ENCODE measurements at regions not wholly inside any gene's neighbourhood (a gene's known extent, or its start where the extent isn't known, plus 50 kb on each side); places are given as distances from the start of the nearest gene placed in this dataset.
"Not testable (repeated sequence)": the region's sequence is repeated elsewhere in the genome, so short reads cannot be mapped to it uniquely, and the experiment has no call there.

DNA sequence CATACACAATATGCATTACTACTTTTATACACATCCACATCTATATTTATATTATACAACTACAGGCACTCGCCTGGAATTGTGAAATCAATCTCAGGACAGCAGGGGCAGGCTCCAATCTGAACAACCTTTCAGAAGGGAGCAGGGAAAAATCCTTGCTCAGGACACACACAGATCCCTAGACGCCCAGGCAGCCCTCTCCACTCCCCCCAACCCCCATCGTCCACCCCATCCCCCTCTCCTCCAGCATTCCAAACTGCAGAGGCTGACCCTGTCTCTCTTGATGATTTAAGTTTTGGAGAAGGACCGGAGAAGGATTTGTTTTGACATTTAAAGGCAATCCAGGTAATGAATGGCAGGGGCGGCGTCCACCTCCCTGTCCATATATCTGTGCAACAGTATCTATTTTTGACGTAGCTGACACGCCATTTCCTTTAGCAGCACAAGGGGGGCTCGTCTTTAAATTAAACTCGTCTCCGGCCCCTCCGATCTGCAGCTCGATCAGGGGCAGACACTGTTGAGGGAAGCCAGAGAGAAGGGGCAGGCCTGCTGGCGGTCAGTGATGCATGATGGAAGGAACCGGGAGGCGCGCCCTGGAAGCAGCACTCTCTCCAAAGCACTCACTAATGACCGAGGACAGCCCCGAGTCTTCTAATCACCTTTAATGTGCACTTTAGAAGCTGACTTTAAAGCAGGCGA lies 95.0 kb upstream of the TBX5 start:
- DNase-seq: no peak

DNA sequence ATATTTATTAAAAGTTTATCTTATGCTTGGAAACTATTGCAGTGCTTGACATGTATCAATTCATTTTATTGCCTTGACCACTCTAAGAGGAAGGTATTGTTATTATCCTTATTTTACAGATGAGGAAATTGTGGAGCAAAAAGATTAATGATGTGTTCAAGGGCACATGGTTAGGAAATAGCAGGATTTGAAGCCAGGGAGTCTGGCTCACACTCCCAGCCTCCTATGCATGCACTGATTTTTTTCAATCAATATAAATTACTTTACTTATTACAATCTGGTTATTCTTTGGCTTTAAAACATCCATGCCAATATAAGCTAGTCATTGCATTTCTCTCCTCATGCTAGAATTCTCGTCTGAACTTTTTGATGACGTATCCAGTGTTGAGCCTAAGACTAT lies 94.2 kb upstream of the TBX5 start:
- DNase-seq: no peak

DNA sequence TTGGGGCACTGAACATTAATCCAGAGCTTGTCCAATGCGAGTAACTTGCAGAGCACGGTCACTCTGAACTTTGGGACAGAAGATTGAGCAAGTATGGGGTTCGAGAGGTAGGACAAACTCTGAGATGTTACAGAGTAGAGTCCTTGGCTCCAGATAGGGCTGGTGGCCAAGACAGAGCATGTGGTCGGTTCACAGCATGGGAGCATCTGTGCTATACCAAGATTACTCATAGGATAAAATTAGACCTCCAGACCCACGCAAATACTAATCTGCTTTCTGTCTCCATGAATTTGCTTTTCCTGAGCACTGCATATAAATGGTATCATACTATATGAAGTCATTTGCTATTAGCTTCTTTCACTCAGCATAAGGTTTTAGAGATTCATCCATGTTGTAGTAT lies 93.4 kb upstream of the TBX5 start:
- DNase-seq: no peak

DNA sequence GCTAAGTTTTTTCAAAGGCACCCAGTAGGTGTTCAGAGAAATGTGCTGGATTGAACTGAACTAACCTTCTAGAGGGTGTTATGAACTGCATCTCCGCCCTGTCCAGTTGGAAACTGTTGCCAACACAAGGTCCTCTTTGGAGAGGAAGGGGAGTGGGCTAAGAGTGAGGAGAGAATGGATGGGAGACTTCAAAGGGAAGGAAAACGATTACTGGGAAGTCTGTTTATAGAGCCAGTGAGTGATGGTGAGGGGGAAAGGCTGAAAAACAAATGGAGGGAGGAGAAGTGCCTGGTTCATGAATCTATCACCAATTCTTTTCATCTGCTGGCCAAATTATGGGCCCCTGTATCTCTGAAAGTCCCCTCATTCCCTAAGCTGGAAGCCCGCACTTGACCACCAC lies 86.0 kb upstream of the TBX5 start:
- DNase-seq: no peak

DNA sequence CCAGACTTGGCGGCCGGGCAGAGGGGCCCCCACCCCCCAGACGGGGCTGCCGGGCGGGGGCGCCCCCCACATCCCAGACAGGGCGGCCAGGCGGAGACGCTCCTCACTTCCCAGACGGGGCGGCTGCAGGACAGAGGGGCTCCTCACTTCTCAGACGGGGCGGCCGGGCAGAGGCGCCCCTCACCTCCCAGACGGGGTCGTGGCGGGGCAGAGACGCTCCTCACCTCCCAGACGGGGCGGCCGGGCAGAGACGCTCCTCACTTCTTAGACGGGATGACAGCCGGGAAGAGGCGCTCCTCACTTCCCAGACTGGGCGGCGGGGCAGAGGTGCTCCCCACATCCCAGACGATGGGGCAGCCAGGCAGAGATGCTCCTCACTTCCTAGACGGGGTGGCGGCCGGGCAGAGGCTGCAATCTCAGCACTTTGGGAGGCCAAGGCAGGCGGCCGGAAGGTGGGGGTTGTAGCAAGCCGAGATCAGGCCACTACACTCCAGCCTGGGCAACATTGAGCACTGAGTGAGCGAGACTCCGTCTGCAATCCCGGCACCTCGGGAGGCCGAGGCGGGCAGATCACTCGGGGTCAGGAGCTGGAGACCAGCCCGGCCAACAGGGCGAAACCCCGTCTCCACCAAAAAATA lies 79.0 kb upstream of the TBX5 start:
- DNase-seq: not testable (repeated sequence)

DNA sequence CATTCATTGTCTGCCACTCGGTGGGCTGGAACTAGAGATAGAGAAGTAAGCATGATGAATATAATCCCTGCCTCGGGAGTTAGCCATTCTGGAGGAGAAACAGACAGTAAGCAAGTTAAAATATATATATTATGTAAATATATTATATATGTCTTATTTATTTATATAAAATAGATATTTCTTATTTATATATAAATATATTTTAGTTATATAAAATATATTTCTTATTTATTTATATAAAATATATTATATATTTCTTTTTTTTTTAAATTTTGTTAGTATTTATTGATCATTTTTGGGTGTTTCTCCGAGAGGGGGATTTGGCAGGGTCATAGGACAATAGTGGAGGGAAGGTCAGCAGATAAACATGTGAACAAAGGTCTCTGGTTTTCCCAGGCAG lies 78.1 kb upstream of the TBX5 start:
- DNase-seq: no peak

DNA sequence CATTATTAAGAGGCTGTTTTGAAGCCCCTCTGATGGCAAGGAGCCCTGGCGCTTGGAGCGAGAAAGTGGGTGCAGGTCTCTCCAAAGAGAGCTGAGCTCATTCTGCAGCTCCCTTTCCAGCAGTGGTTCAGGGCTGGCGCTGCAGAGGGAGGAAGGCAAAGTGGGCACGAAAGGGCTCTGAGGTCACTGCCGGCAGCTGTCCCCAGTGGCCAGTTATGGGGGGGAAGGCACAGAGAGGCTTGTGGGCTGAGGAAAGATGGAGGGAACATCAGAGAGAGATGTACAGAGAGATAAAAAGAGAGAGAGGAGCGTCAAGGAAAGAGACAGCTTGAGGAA lies 75.2 kb upstream of the TBX5 start:
- DNase-seq: no peak

DNA sequence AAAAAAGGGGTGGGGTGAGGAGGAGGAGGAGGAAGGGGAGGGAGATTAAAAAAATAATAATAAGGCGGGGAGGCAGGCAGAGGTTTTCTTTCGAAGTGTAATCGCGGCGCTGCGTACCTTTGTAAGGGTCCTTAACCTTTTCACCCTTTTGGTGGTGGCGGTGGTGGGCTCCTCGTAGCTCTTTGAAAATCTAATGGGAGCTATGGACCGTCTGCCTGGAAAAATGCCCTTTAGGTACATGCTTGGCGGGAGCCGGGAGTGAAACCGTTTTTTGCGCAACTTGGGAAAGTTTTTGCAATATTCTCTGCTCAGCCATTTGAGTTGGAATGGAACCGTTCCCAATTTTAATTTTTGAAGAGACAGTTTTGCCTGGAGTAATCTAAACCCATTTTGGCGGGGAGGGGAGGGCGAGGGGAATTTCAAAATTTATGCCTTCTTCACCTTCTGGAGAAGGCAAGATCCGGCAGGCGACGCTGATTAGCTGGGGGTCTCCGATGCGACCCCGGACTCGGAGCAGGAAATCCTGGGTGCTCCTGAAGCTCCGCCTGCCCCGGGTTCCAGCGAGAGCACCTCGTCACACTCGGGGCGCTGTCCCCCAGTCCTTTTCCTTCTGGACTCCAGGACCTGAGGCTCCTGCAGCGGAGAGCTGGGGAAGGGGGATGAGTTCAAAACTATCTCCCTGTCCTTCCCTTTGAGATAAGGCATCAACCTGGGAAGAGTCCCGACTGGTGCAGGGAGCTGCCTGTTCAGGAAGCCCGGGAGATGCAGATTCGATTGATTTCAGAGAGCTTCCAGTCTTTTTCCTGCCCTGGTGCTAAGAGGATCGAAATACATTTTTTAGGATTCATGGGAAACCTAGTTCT lies 74.6 kb upstream of the TBX5 start:
- DNase-seq: no peak

DNA sequence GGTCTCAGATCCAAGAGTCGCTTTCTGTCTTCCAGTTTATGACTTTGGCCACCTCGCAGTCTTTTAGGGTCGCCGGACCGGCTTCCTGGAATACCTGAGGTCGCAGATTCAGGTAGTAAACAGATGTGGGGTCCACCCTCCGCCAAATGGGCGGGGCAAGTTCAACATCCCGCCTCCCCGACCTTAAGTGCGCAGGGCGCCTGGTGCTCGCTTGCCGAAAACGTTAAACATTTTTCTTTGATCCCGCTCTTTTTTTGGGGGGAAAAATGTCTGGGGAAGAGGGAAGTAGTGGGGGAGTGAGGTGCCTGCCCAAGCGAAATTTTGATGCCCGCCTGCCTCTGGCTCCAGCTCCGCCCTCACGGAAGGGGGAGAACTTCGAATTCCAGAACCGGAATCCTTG lies 73.9 kb upstream of the TBX5 start:
- DNase-seq: no peak

DNA sequence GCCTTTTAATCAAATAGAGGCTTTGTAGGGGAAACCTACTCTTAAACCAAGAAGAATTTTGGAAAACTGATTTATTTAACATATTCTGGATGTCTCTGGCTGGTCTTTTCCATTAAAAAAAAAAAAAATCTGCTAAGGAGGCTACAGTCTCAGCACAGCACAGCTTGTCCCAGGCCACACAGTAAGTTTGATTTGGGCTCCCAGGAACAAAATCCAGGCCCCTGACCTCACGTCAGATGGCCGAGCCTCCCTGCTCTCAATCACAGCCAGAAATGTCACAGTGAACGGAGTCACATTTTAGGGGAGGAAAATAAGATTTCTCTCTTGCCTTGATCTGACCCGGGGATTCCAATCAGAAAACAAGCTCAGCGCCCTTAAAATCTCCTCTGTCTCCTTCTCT lies 72.9 kb upstream of the TBX5 start:
- no peak for DNase-seq

DNA sequence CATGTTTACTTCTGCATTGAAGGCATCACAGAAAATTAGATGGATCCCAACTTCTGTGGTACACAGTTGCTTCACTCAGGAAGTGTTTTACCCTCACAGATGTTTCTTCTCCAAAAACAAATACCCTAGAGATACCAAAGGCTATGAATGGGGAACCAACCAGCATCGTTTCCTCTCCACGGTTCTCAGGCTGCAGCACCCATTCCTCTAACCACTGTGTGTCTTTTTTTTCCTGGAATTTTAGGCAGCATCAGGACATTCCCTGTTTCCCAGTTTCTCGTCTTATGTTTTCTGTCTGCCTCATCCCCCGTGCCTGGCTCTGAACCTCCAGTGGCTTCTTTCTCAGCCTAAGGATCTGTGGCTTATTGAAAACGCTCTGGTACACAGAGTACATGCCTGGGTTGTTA lies 72.0 kb upstream of the TBX5 start:
- DNase-seq: no peak

DNA sequence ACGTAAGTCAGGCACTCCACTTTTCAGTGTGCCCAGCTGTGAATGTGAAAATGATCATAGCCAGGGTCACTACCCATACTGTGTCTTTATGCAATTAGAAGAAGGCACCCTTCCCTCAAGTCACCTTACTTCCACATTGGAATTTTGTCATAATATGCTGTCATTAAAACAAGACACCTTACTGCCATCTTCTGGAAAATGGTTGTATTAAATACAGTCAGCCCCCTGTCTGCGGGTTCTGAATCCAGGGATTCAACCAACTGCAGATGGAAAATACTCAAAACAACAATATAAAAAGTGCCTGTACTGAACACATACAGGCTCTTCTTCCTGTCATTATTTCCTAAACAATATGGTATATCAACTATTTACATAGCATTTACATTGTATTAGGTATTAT lies 70.2 kb upstream of the TBX5 start:
- DNase-seq: peak; percentile 30

DNA sequence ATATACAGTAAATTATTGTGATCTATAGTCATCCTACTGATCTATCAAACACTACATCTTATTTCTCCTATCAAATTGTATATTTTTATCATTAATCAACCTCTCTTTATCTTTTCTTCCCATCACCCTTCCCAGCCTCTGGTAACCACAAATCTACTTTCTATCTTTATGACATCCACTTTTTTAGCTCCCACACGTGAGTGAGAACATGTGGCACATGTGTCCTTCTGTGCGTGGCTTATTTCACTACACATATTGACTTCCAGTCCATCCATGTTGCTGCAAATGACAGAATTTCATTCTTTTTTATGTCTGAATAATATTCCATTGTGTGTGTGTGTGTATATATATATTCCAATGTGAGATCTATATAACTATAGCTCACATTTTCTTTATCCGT lies 67.8 kb upstream of the TBX5 start:
- DNase-seq: no peak

DNA sequence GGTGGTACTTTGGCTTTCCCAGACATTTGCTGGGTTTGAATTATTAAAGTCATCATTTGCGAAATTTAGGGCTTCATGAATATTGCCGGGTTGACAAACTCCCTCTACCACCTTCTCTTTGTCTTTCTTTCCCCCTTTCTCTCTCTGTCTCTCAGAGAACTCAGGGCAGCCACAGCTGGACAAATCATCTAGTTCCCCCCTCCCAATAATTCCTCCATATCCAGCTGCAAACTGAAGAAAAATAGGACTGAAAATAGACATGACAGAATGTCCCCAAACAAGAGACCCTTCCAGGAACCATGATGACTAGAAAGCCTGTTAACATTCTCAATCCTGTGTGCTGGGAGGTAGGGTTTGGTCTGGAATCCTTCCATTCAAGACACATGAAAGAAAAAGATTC lies 67.1 kb upstream of the TBX5 start:
- no peak for DNase-seq

DNA sequence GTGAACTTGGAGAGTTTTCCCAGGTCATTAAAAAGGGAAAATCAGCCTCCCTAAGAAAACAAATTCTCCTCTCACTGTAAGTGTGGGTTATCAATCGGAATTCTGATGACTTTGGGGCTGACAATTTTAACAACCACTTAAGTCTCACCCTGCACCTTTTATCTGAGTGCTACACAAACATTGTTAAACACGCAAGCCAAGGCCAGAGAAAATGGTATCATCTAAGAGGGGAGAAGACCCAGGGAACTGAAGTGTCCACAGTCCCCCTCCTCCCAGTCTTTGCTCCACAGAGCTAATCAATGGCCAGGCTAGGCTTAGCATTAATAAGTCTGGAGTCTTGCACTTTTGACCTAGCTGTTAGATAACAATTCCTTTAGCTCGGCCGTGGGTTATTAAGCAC lies 51.7 kb upstream of the TBX5 start:
- DNase-seq: no peak

All from NCI-H2029 treated with DMSO at 0.1 percent for 48 hours (cell line).